ENCODE measurements at regions not wholly inside any gene's neighbourhood (a gene's known extent, or its start where the extent isn't known, plus 50 kb on each side); places are given as distances from the start of the nearest gene placed in this dataset.

- H3K9me3 ChIP-seq: no peaks in the 10 kb centered on the region
- 98% methylated on average over 3 of the region's 3 CpGs for WGBS, 2 donors
- no peak overlapping the region for H3K4me3 ChIP-seq (replicated peaks in 1 of 3)
- no peaks in the 10 kb centered on the region for H3K36me3 ChIP-seq
- intact Hi-C loops (cut with DNase I): no loop called here
- DNase-seq: no peak
- H3K27me3 ChIP-seq: no peaks in the 10 kb centered on the region
- TF ChIP-seq CTCF (IDR thresholded peaks at IDR 0.05) (no peak), POLR2A (IDR thresholded peaks at IDR 0.05) (no peak)
- no peaks in the 10 kb centered on the region for H3K4me1 ChIP-seq
- H3K27ac ChIP-seq: no peak overlapping the region
Measured at GRCh38 chr2:134150760-134151159, 103.1 kb upstream of the MGAT5 start.

- Histone ChIP-seq H3K27ac (no peak overlapping the region), H3K9me3 (no peaks in the 10 kb centered on the region), H3K4me3 (replicated peaks in 1 of 3) (no peak overlapping the region), H3K36me3 (no peaks in the 10 kb centered on the region), H3K27me3 (no peaks in the 10 kb centered on the region), H3K4me1 (no peaks in the 10 kb centered on the region)
- TF ChIP-seq POLR2A (IDR thresholded peaks at IDR 0.05) (no peak), CTCF (IDR thresholded peaks at IDR 0.05) (no peak)
- WGBS, 2 donors: 94 to 96% methylated on average over 23 of the region's 23 CpGs
- DNase-seq: no peak
- intact Hi-C loops (cut with DNase I): no loop called here
Measured at GRCh38 chr2:134152045-134153010, 101.5 kb upstream of the MGAT5 start.

- TF ChIP-seq CTCF (IDR thresholded peaks at IDR 0.05) (no peak), POLR2A (IDR thresholded peaks at IDR 0.05) (no peak)
- WGBS, 2 donors: 80 to 81% methylated on average over 7 of the region's 7 CpGs
- no peak for DNase-seq
- Histone ChIP-seq H3K4me1 (no peaks in the 10 kb centered on the region), H3K36me3 (no peaks in the 10 kb centered on the region), H3K4me3 (replicated peaks in 1 of 3) (no peak overlapping the region), H3K9me3 (no peaks in the 10 kb centered on the region), H3K27ac (no peak overlapping the region), H3K27me3 (no peaks in the 10 kb centered on the region)
- intact Hi-C loops (cut with DNase I): no loop called here
Measured at GRCh38 chr2:134153294-134153880, 100.5 kb upstream of the MGAT5 start.

- no peak overlapping the region for H3K27ac ChIP-seq
Measured at GRCh38 chr2:134154246-134154645, 99.6 kb upstream of the MGAT5 start.

More at GRCh38 chr2:134154246-134154645, 99.6 kb upstream of the MGAT5 start:
- DNase-seq: no peak
- WGBS, 2 donors: 67 to 72% methylated on average over 7 of the region's 7 CpGs
- Histone ChIP-seq H3K27me3 (no peaks in the 10 kb centered on the region), H3K4me3 (replicated peaks in 1 of 3) (no peak overlapping the region), H3K4me1 (no peaks in the 10 kb centered on the region), H3K9me3 (no peaks in the 10 kb centered on the region), H3K36me3 (no peaks in the 10 kb centered on the region)
- intact Hi-C loops (cut with DNase I): no loop called here
- no peak for TF ChIP-seq CTCF (IDR thresholded peaks at IDR 0.05)
- TF ChIP-seq POLR2A (IDR thresholded peaks at IDR 0.05): no peak
